ACC112 (cell line): ENCODE measurements at regions not wholly inside any gene's neighbourhood (a gene's known extent, or its start where the extent isn't known, plus 50 kb on each side); places are given as distances from the start of the nearest gene placed in this dataset.

Experiments
- H2AFZ ChIP-seq: fragments of 200-600 bp; sonication (generic); one replicate; pipeline ENCODE4 v1.6.0; 2017; ENCODE audit warnings: antibody characterized with exemption, low read length; ENCODE audit not compliant: unreplicated experiment
- H3K27ac ChIP-seq: fragments of 200-600 bp; sonication (generic); 2 replicates; pipeline ENCODE4 v1.5.1; 2014; ENCODE audit warnings: low read depth, mild to moderate bottlenecking, antibody characterized with exemption, low read length, moderate library complexity
- H3K27me3 ChIP-seq: fragments of 200-600 bp; sonication (generic); 2 replicates; pipeline ENCODE4 v1.6.1; 2014; ENCODE audit warnings: mild to moderate bottlenecking, antibody characterized with exemption, low read length, moderate library complexity, mixed read lengths; ENCODE audit not compliant: insufficient read depth
- H3K36me3 ChIP-seq: fragments of 200-600 bp; sonication (generic); 2 replicates; pipeline ENCODE4 v1.6.1; 2016; ENCODE audit warnings: mild to moderate bottlenecking, antibody characterized with exemption, low read length, moderate library complexity, mixed read lengths; ENCODE audit not compliant: insufficient read depth
- H3K4me1 ChIP-seq: fragments of 200-600 bp; sonication (generic); one replicate; pipeline ENCODE4 v1.6.1; 2016; ENCODE audit warnings: low read length, mixed read lengths; ENCODE audit not compliant: insufficient read depth, unreplicated experiment, control insufficient read depth
- H3K4me3 ChIP-seq: fragments of 200-600 bp; sonication (generic); 2 replicates; pipeline ENCODE4 v1.5.1; 2014; ENCODE audit warnings: mild to moderate bottlenecking, low read depth, low read length
- H3K79me2 ChIP-seq: fragments of 200-600 bp; sonication (generic); one replicate; pipeline ENCODE4 v1.6.0; 2016; ENCODE audit warnings: low read length; ENCODE audit not compliant: control insufficient read depth, unreplicated experiment, insufficient read depth

DNA sequence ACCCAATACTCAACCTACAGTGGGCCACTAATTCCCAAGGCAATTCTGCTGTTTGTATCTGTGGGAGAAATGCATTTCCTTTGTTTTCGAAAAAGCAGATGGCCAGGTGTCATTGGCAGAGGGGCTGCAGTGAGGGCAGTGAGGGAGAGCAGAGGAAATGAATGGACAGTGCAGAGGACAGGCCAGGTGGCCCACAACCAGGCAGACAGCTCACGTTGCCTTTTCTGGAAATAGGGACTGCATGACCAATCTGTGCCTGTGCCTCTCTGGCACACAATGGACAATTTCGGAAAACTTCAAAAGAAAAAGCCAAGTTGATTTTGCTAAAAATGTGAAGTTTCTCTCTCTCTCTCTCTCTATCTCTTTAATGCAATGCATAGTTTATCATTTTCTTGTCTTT is 52.6 kb upstream of the ETS2 start:
- H3K4me1 ChIP-seq: peaks cover 20% of the 10 kb centered on the region
- H2AFZ ChIP-seq: no peak overlapping the region
- no peak overlapping the region for H3K27ac ChIP-seq
- H3K4me3 ChIP-seq: no peak overlapping the region
- H3K36me3 ChIP-seq: no peaks in the 10 kb centered on the region
- H3K79me2 ChIP-seq: no peaks in the 10 kb centered on the region
- H3K27me3 ChIP-seq: no peaks in the 10 kb centered on the region

DNA sequence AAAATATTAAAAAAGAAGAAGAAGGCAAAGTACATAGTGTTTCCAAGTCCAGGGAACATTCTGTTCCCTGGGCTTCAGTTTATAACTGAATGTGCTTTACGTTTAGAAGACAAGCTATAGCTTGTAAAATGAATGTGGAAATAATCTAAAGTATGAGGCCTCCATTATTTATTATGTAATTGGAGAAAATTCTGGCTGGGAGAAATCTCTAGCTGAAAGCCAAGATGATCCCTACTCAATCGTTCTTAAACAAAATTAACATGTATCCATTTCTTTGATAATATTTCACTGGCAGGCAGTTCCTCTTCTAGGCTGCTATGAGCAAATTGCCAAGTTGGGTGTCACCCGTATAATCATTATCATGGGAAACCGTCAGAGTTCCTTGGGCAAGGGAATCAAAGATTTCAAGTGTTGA is 52.2 kb upstream of the ETS2 start:
- Histone ChIP-seq H2AFZ (no peak overlapping the region), H3K36me3 (no peaks in the 10 kb centered on the region), H3K27me3 (no peaks in the 10 kb centered on the region), H3K79me2 (no peaks in the 10 kb centered on the region), H3K27ac (no peak overlapping the region), H3K4me1 (peaks cover 20% of the 10 kb centered on the region), H3K4me3 (no peak overlapping the region)
